ENCODE measurements at regions not wholly inside any gene's neighbourhood (a gene's known extent, or its start where the extent isn't known, plus 50 kb on each side); places are given as distances from the start of the nearest gene placed in this dataset.

DNA sequence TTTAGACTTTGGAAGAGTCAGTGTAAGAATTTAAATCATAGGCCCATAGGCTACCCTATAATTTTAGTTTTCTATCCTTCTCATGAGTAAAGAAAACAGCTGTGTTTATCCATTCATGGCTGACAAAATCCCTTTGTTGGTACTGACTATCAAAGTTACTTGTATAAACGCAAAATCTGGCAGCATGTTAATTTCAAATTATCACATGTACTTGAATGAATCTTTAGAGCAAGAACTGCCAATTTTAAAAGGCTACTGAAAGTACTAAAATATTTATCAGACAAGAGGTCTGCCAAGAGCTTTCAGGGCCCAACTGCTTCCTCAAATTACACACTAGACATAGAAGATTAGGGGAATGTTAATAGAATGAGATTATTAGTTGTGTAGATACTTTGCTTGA, 66.6 kb downstream of the MYL12B start:
- H3K9me2 ChIP-seq (ENCODE audit: insufficient read depth): no peaks in the 10 kb centered on the region
- H3K4me1 ChIP-seq (replicated peaks; ENCODE audit: insufficient read depth): peaks cover 26% of the 10 kb centered on the region
- H3K9me3 ChIP-seq (ENCODE audit: insufficient read depth, low read depth): peaks cover 17% of the 10 kb centered on the region
- TF ChIP-seq, protein P1, sequence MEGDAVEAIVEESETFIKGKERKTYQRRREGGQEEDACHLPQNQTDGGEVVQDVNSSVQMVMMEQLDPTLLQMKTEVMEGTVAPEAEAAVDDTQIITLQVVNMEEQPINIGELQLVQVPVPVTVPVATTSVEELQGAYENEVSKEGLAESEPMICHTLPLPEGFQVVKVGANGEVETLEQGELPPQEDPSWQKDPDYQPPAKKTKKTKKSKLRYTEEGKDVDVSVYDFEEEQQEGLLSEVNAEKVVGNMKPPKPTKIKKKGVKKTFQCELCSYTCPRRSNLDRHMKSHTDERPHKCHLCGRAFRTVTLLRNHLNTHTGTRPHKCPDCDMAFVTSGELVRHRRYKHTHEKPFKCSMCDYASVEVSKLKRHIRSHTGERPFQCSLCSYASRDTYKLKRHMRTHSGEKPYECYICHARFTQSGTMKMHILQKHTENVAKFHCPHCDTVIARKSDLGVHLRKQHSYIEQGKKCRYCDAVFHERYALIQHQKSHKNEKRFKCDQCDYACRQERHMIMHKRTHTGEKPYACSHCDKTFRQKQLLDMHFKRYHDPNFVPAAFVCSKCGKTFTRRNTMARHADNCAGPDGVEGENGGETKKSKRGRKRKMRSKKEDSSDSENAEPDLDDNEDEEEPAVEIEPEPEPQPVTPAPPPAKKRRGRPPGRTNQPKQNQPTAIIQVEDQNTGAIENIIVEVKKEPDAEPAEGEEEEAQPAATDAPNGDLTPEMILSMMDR (conservative IDR thresholded peaks at IDR 0.05): no peak
- TF ChIP-seq EZH2 (IDR thresholded peaks at IDR 0.05; ENCODE audit: low read depth): no peak
- no peak overlapping the region for H3K4me2 ChIP-seq
- no peaks in the 10 kb centered on the region for H3K27me3 ChIP-seq (ENCODE audit: insufficient read depth, low read depth)
- CTCF ChIA-PET: interaction anchor here (1.0 kb wide), 1 partner anchor 81 kb away, joined by 3 read pairs; no protein-coding TSS in a partner anchor
- BruUV-seq (replicated peaks): no TSS peak
- H4K20me1 ChIP-seq (ENCODE audit: insufficient read depth): no peaks in the 10 kb centered on the region
- H3K36me3 ChIP-seq (ENCODE audit: low read depth): no peaks in the 10 kb centered on the region
- DNase-seq: no peak
- H3K4me3 ChIP-seq: no peak overlapping the region
- H3K27ac ChIP-seq: peak overlapping the region; percentile 34; the same call in 1 of the 2 replicates
- intact Hi-C loops (cut with micrococcal nuclease; ENCODE audit: unreplicated experiment): no loop called here
- POLR2A ChIA-PET (ENCODE audit: unreplicated experiment): no interaction called here
- no peak overlapping the region for H2AFZ ChIP-seq
- peaks cover 14% of the 10 kb centered on the region; the same call in 1 of the 2 replicates for H3F3A ChIP-seq (ENCODE audit: insufficient read depth, low read depth)
- H3K79me2 ChIP-seq (ENCODE audit: low read depth): no peaks in the 10 kb centered on the region

DNA sequence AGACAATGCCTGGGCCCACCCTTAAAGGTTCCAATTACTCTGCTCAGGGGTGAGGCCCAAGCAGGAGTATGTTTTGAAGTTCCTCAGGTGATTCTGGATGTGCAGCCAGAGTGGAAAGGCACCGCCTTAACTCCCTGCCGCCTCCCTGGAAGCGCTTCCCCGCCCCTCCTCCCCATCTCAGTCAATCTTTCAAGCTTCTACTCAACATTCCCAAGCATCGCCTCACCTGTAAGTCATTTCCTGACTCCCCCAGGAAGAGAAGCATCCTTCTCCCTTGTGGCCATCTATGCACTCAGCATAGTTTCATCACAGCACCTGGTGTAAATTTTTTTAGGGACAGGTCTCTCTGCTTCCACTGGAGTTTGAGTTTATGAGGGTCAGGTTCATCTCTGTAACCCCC, 67.5 kb downstream of the MYL12B start:
- ChIA-PET POLR2A (ENCODE audit: unreplicated experiment) (interaction anchor here (0.7 kb wide), 1 partner anchor 265 kb away, joined by 4 read pairs; no protein-coding TSS in a partner anchor), CTCF (interaction anchor here (0.6 to 1.0 kb wide), 2 partner anchors 80 to 374 kb away, joined by 3 to 13 read pairs; no protein-coding TSS in a partner anchor)
- H3K9me2 ChIP-seq (ENCODE audit: insufficient read depth): no peaks in the 10 kb centered on the region
- no peaks in the 10 kb centered on the region for H3K79me2 ChIP-seq (ENCODE audit: low read depth)
- no peaks in the 10 kb centered on the region for H3K27me3 ChIP-seq (ENCODE audit: insufficient read depth, low read depth)
- peaks cover 14% of the 10 kb centered on the region; the same call in 1 of the 2 replicates for H3F3A ChIP-seq (ENCODE audit: insufficient read depth, low read depth)
- H3K4me1 ChIP-seq (replicated peaks; ENCODE audit: insufficient read depth): peaks cover 21% of the 10 kb centered on the region
- BruUV-seq (replicated peaks): TSS peak; percentile 37
- intact Hi-C loops (cut with micrococcal nuclease; ENCODE audit: unreplicated experiment): no loop called here
- H3K9me3 ChIP-seq (ENCODE audit: insufficient read depth, low read depth): peaks cover 19% of the 10 kb centered on the region
- no peak overlapping the region for H2AFZ ChIP-seq
- DNase-seq: peak; percentile 33 to 43
- no peak overlapping the region for H3K4me2 ChIP-seq
- TF ChIP-seq, protein P1 (conservative IDR thresholded peaks at IDR 0.05): no peak
- H4K20me1 ChIP-seq (ENCODE audit: insufficient read depth): no peaks in the 10 kb centered on the region
- no peaks in the 10 kb centered on the region for H3K36me3 ChIP-seq (ENCODE audit: low read depth)
- H3K27ac ChIP-seq: peak overlapping the region; percentile 34
- H3K4me3 ChIP-seq: no peak overlapping the region

DNA sequence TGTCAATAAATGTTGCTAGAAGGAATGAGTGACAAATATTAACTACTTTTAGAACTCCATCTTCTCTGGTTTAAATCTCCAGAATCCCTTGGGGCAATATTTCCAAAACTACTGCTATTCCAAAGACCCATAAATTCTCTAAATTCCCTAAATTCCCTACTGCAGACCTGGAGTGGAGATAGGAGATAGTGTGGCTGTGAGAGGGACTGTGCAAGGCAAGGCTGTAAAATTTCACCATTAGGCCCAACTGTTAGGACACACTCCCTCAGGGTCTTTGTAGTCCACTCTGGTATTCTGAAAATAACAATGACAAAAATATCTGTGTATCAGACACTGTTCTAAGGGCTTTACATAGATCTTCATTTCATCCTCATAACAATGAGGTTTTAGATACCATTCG, 67.9 kb downstream of the MYL12B start:
- Histone ChIP-seq H3K9me3 (ENCODE audit: insufficient read depth, low read depth) (peaks cover 21% of the 10 kb centered on the region), H3K4me2 (no peak overlapping the region), H3K9me2 (ENCODE audit: insufficient read depth) (no peaks in the 10 kb centered on the region), H3K4me3 (no peak overlapping the region), H3K79me2 (ENCODE audit: low read depth) (no peaks in the 10 kb centered on the region), H3K36me3 (ENCODE audit: low read depth) (no peaks in the 10 kb centered on the region), H4K20me1 (ENCODE audit: insufficient read depth) (no peaks in the 10 kb centered on the region), H3K4me1 (replicated peaks; ENCODE audit: insufficient read depth) (peaks cover 21% of the 10 kb centered on the region), H2AFZ (no peak overlapping the region), H3K27me3 (ENCODE audit: insufficient read depth, low read depth) (no peaks in the 10 kb centered on the region), H3K27ac (peak overlapping the region; percentile 34), H3F3A (ENCODE audit: insufficient read depth, low read depth) (peaks cover 14% of the 10 kb centered on the region; the same call in 1 of the 2 replicates)
- ChIA-PET CTCF (interaction anchor here (0.6 kb wide), 1 partner anchor 373 kb away, joined by 13 read pairs; no protein-coding TSS in a partner anchor), POLR2A (ENCODE audit: unreplicated experiment) (no interaction called here)
- DNase-seq: no peak
- TF ChIP-seq, protein P1 (conservative IDR thresholded peaks at IDR 0.05): no peak
- TF ChIP-seq EZH2 (IDR thresholded peaks at IDR 0.05; ENCODE audit: low read depth): no peak
- intact Hi-C loops (cut with micrococcal nuclease; ENCODE audit: unreplicated experiment): loop anchor here (5.0 kb wide), 1 partner anchor 33 kb away; no protein-coding TSS in a partner anchor
- TSS peak; percentile 36 for BruUV-seq (replicated peaks)

All from PC-9 (cell line).